Glutamatergic neuron (in vitro differentiated cells): ENCODE measurements at regions not wholly inside any gene's neighbourhood (a gene's known extent, or its start where the extent isn't known, plus 50 kb on each side); places are given as distances from the start of the nearest gene placed in this dataset.

Experiments used
- DNase-seq: peaks from one replicate; pipeline ENCODE4 v3.0.0; 2022
- H3K27ac Mint-ChIP-seq: one replicate; pipeline ENCODE4 v1.8.0; 2020; ENCODE audit warnings: mild to moderate bottlenecking, mixed read lengths, inconsistent platforms; ENCODE audit not compliant: unreplicated experiment
- H3K27me3 Mint-ChIP-seq: one replicate; pipeline ENCODE4 v1.8.0; 2020; ENCODE audit warnings: mild to moderate bottlenecking, moderate library complexity, mixed read lengths, inconsistent platforms; ENCODE audit not compliant: unreplicated experiment
- H3K36me3 Mint-ChIP-seq: one replicate; pipeline ENCODE4 v1.8.0; 2020; ENCODE audit warnings: mild to moderate bottlenecking, mixed read lengths, inconsistent platforms; ENCODE audit not compliant: unreplicated experiment
- H3K4me1 Mint-ChIP-seq: one replicate; pipeline ENCODE4 v1.8.0; 2020; ENCODE audit warnings: mild to moderate bottlenecking, low read depth, mixed read lengths, inconsistent platforms; ENCODE audit not compliant: unreplicated experiment
- H3K4me3 Mint-ChIP-seq: one replicate; pipeline ENCODE4 v1.8.0; 2020; ENCODE audit warnings: mild to moderate bottlenecking, mixed read lengths, inconsistent platforms; ENCODE audit not compliant: unreplicated experiment
- H3K9me3 Mint-ChIP-seq: one replicate; pipeline ENCODE4 v1.8.0; 2020; ENCODE audit warnings: mild to moderate bottlenecking, moderate library complexity, mixed read lengths, inconsistent platforms; ENCODE audit not compliant: unreplicated experiment
- CTCF ChIP-seq: fragments of 200-600 bp; sonication (generic); IDR thresholded peaks from one replicate; pipeline ENCODE4 v1.5.0; 2021; ENCODE audit not compliant: partially characterized antibody, unreplicated experiment

GRCh38 chr12:43113135-43113534 is 438.9 kb downstream of the ADAMTS20 start:
- H3K27me3 Mint-ChIP-seq, result no peaks in the 10 kb centered on the region
- H3K36me3 Mint-ChIP-seq, result no peaks in the 10 kb centered on the region
- H3K4me3 Mint-ChIP-seq, result no peak overlapping the region
- TF ChIP-seq CTCF, result no peak
- H3K27ac Mint-ChIP-seq, result no peak overlapping the region
- H3K9me3 Mint-ChIP-seq, result no peaks in the 10 kb centered on the region
- DNase-seq, result no peak
- H3K4me1 Mint-ChIP-seq, result peaks cover 2% of the 10 kb centered on the region

- Mint-ChIP-seq H3K27ac (no peak overlapping the region), H3K4me1 (peaks cover 2% of the 10 kb centered on the region), H3K4me3 (no peak overlapping the region), H3K36me3 (no peaks in the 10 kb centered on the region), H3K27me3 (no peaks in the 10 kb centered on the region), H3K9me3 (no peaks in the 10 kb centered on the region)
- no peak for DNase-seq
- no peak for TF ChIP-seq CTCF
Observed at GRCh38 chr12:43112101-43112920, 439.7 kb downstream of the ADAMTS20 start.

- no peak overlapping the region for H3K27ac Mint-ChIP-seq
- no peak for TF ChIP-seq CTCF
- no peaks in the 10 kb centered on the region for H3K27me3 Mint-ChIP-seq
- H3K4me1 Mint-ChIP-seq, result peaks cover 2% of the 10 kb centered on the region
- no peak overlapping the region for H3K4me3 Mint-ChIP-seq
- DNase-seq, result no peak
- no peaks in the 10 kb centered on the region for H3K36me3 Mint-ChIP-seq
- H3K9me3 Mint-ChIP-seq, result peaks cover under 1% of the 10 kb centered on the region
Observed at GRCh38 chr12:43111608-43112007, 440.4 kb downstream of the ADAMTS20 start.

GRCh38 chr12:43109631-43110345 is 442.2 kb downstream of the ADAMTS20 start:
- Mint-ChIP-seq H3K27me3 (no peaks in the 10 kb centered on the region), H3K27ac (no peak overlapping the region), H3K9me3 (peaks cover 2% of the 10 kb centered on the region), H3K4me3 (no peak overlapping the region), H3K4me1 (peaks cover 2% of the 10 kb centered on the region), H3K36me3 (no peaks in the 10 kb centered on the region)
- TF ChIP-seq CTCF, result no peak
- DNase-seq, result no peak

GRCh38 chr12:43108656-43109055 is 443.3 kb downstream of the ADAMTS20 start:
- peaks cover 2% of the 10 kb centered on the region for H3K4me1 Mint-ChIP-seq
- peaks cover 2% of the 10 kb centered on the region for H3K9me3 Mint-ChIP-seq
- no peak for TF ChIP-seq CTCF
- DNase-seq, result no peak
- H3K36me3 Mint-ChIP-seq, result no peaks in the 10 kb centered on the region
- no peaks in the 10 kb centered on the region for H3K27me3 Mint-ChIP-seq
- no peak overlapping the region for H3K4me3 Mint-ChIP-seq
- no peak overlapping the region for H3K27ac Mint-ChIP-seq
